DND-41 (cell line): ENCODE measurements at regions not wholly inside any gene's neighbourhood (a gene's known extent, or its start where the extent isn't known, plus 50 kb on each side); places are given as distances from the start of the nearest gene placed in this dataset.

Experiments used
- ATAC-seq: fragments of 200-7000 bp; cut with Tn5 transposase; 3 replicates; pipeline ENCODE4 v1.9.1; 2021; ENCODE audit warnings: low read depth; ENCODE audit not compliant: insufficient read depth
- DNase-seq: peaks from one replicate; pipeline ENCODE4 v3.0.0-alpha.2; 2020
- H2AFZ ChIP-seq: 2 replicates; pipeline ENCODE4 v1.6.0; 2012; ENCODE audit warnings: low read depth, low read length
- H3K27ac ChIP-seq: 2 replicates; pipeline ENCODE4 v1.5.1; 2012; ENCODE audit warnings: low read length, inconsistent platforms
- H3K27me3 ChIP-seq: fragments of 200-600 bp; sonication (generic); 2 replicates; pipeline ENCODE4 v1.6.0; 2012; ENCODE audit warnings: low read length, mild to moderate bottlenecking, inconsistent platforms; ENCODE audit not compliant: insufficient read depth, poor library complexity
- H3K36me3 ChIP-seq: 2 replicates; pipeline ENCODE4 v1.5.1; 2012; ENCODE audit warnings: low read length, inconsistent platforms; ENCODE audit not compliant: insufficient read depth
- H3K4me1 ChIP-seq: 2 replicates; pipeline ENCODE4 v1.5.1; 2012; ENCODE audit warnings: mild to moderate bottlenecking, low read length; ENCODE audit not compliant: insufficient read depth
- H3K4me2 ChIP-seq: 2 replicates; pipeline ENCODE4 v1.6.0; 2012; ENCODE audit warnings: mild to moderate bottlenecking, moderate library complexity, low read length, inconsistent platforms; ENCODE audit not compliant: insufficient read depth
- H3K4me3 ChIP-seq, 2 experiments: fragments of 200-600 bp in 1 of 2; shearing (Covaris generic) in 1 of 2; 2 replicates each; pipeline ENCODE4 v1.5.1; 2012 to 2016; ENCODE audit warnings: inconsistent platforms in 2 of 2, low read length in 2 of 2, mild to moderate bottlenecking in 2 of 2, low read depth in 1 of 2, moderate library complexity in 1 of 2
- H3K79me2 ChIP-seq: 2 replicates; pipeline ENCODE4 v1.6.0; 2012; ENCODE audit warnings: low read length, inconsistent platforms; ENCODE audit not compliant: insufficient read depth
- H3K9ac ChIP-seq: 2 replicates; pipeline ENCODE4 v1.6.0; 2012; ENCODE audit warnings: low read depth, mild to moderate bottlenecking, inconsistent platforms, low read length, moderate library complexity
- H3K9me3 ChIP-seq: 2 replicates; pipeline ENCODE4 v1.5.1; 2012; ENCODE audit warnings: low read length, moderate library complexity, mild to moderate bottlenecking, inconsistent platforms; ENCODE audit not compliant: insufficient read depth, severe bottlenecking
- H4K20me1 ChIP-seq: 2 replicates; pipeline ENCODE4 v1.6.0; 2012; ENCODE audit warnings: low read length; ENCODE audit not compliant: insufficient read depth
- CTCF ChIP-seq: IDR thresholded peaks from 2 replicates; pipeline ENCODE4 v1.5.1; 2012; ENCODE audit warnings: borderline replicate concordance, low read length, moderate library complexity, mild to moderate bottlenecking; ENCODE audit not compliant: poor library complexity, severe bottlenecking; ENCODE audit errors: extremely low read depth
- EZH2 ChIP-seq: IDR thresholded peaks from 3 replicates; pipeline ENCODE4 v1.6.1; 2012; ENCODE audit warnings: borderline replicate concordance, low read depth, mild to moderate bottlenecking, moderate library complexity, low read length, inconsistent platforms; ENCODE audit not compliant: severe bottlenecking

- Histone ChIP-seq H2AFZ (no peak overlapping the region), H3K79me2 (no peaks in the 10 kb centered on the region), H3K4me1 (no peaks in the 10 kb centered on the region), H3K9me3 (no peaks in the 10 kb centered on the region), H3K9ac (no peak overlapping the region), H3K36me3 (no peaks in the 10 kb centered on the region), H3K27ac (no peak overlapping the region), H3K4me2 (no peak overlapping the region), H3K27me3 (peaks cover 2% of the 10 kb centered on the region), H4K20me1 (no peaks in the 10 kb centered on the region), H3K4me3 (no peak overlapping the region)
- ATAC-seq (no peak), DNase-seq (no peak)
- TF ChIP-seq EZH2 (no peak), CTCF (no peak)
These were observed 247.4 kb downstream of the ARRDC4 start for GRCh38 chr15:98207928-98208327.

- ATAC-seq = no peak
- no peak for DNase-seq
- H3K4me1 ChIP-seq = no peaks in the 10 kb centered on the region
- H3K4me3 ChIP-seq = no peak overlapping the region
- H2AFZ ChIP-seq = no peak overlapping the region
- no peaks in the 10 kb centered on the region for H3K36me3 ChIP-seq
- no peaks in the 10 kb centered on the region for H3K79me2 ChIP-seq
- no peaks in the 10 kb centered on the region for H3K9me3 ChIP-seq
- peaks cover 2% of the 10 kb centered on the region for H3K27me3 ChIP-seq
- H3K27ac ChIP-seq = no peak overlapping the region
- H4K20me1 ChIP-seq = no peaks in the 10 kb centered on the region
- H3K4me2 ChIP-seq = no peak overlapping the region
- TF ChIP-seq EZH2 (no peak), CTCF (no peak)
- H3K9ac ChIP-seq = no peak overlapping the region
These were observed 253.0 kb downstream of the ARRDC4 start for GRCh38 chr15:98213346-98213979.

GRCh38 chr15:98216166-98216565 lies 255.7 kb downstream of the ARRDC4 start:
- TF ChIP-seq EZH2 = no peak
- no peak overlapping the region for H2AFZ ChIP-seq
- ATAC-seq (no peak), DNase-seq (no peak)
- H3K4me3 ChIP-seq = no peak overlapping the region
- H3K9ac ChIP-seq = no peak overlapping the region
- H3K27me3 ChIP-seq = peaks cover 2% of the 10 kb centered on the region
- H4K20me1 ChIP-seq = no peaks in the 10 kb centered on the region
- H3K36me3 ChIP-seq = no peaks in the 10 kb centered on the region
- H3K4me1 ChIP-seq = no peaks in the 10 kb centered on the region
- H3K9me3 ChIP-seq = no peaks in the 10 kb centered on the region
- no peak overlapping the region for H3K4me2 ChIP-seq
- H3K79me2 ChIP-seq = no peaks in the 10 kb centered on the region
- no peak overlapping the region for H3K27ac ChIP-seq

- Histone ChIP-seq H2AFZ (no peak overlapping the region), H3K4me3 (no peak overlapping the region), H3K27me3 (no peaks in the 10 kb centered on the region), H4K20me1 (no peaks in the 10 kb centered on the region), H3K9ac (no peak overlapping the region), H3K36me3 (no peaks in the 10 kb centered on the region), H3K27ac (no peak overlapping the region), H3K4me2 (no peak overlapping the region), H3K4me1 (no peaks in the 10 kb centered on the region), H3K9me3 (no peaks in the 10 kb centered on the region), H3K79me2 (no peaks in the 10 kb centered on the region)
- ATAC-seq (no peak), DNase-seq (no peak)
- TF ChIP-seq CTCF = no peak
- no peak for TF ChIP-seq EZH2
These were observed 256.9 kb downstream of the ARRDC4 start for GRCh38 chr15:98217356-98217755.
